ENCODE measurements at regions not wholly inside any gene's neighbourhood (a gene's known extent, or its start where the extent isn't known, plus 50 kb on each side); places are given as distances from the start of the nearest gene placed in this dataset.

GRCh38 chr14:54197369-54197768 is 199.4 kb upstream of the CDKN3 start:
- no TSS peak for BruUV-seq (replicated peaks)
- POLR2A ChIA-PET (ENCODE audit: unreplicated experiment): no interaction called here

DNA sequence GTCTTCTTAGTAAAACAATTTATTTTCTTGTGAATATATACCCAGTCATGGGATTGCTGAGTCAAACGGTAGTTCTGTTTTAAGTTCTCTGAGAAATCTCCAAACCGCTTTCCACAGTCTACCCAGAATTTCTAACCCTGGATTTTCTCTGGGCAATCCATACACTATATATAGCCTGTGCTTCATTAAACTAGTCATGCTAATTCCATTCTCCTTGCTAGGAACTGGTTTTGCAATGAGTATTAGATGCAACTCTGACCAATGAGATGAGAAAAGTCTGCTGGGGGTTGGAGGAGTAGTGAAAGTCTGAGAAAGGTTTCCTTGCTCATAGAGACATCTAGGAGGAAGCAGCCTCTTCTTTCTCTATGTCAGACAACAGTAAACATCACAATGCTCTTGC is 196.1 kb upstream of the CDKN3 start:
- no peak overlapping the region for H2AFZ ChIP-seq
- BruUV-seq (replicated peaks): no TSS peak
- no peaks in the 10 kb centered on the region for H3K9me2 ChIP-seq (ENCODE audit: insufficient read depth)
- no peaks in the 10 kb centered on the region for H3K36me3 ChIP-seq (ENCODE audit: low read depth)
- TF ChIP-seq, protein P1, sequence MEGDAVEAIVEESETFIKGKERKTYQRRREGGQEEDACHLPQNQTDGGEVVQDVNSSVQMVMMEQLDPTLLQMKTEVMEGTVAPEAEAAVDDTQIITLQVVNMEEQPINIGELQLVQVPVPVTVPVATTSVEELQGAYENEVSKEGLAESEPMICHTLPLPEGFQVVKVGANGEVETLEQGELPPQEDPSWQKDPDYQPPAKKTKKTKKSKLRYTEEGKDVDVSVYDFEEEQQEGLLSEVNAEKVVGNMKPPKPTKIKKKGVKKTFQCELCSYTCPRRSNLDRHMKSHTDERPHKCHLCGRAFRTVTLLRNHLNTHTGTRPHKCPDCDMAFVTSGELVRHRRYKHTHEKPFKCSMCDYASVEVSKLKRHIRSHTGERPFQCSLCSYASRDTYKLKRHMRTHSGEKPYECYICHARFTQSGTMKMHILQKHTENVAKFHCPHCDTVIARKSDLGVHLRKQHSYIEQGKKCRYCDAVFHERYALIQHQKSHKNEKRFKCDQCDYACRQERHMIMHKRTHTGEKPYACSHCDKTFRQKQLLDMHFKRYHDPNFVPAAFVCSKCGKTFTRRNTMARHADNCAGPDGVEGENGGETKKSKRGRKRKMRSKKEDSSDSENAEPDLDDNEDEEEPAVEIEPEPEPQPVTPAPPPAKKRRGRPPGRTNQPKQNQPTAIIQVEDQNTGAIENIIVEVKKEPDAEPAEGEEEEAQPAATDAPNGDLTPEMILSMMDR (conservative IDR thresholded peaks at IDR 0.05): no peak
- no peak for TF ChIP-seq EZH2 (IDR thresholded peaks at IDR 0.05; ENCODE audit: low read depth)
- no peak overlapping the region for H3K4me3 ChIP-seq
- CTCF ChIA-PET: no interaction called here
- no peak overlapping the region for H3K4me2 ChIP-seq
- H3K4me1 ChIP-seq (replicated peaks; ENCODE audit: insufficient read depth): no peaks in the 10 kb centered on the region
- no peak for DNase-seq
- no peaks in the 10 kb centered on the region for H3F3A ChIP-seq (ENCODE audit: insufficient read depth, low read depth)
- intact Hi-C loops (cut with micrococcal nuclease; ENCODE audit: unreplicated experiment): no loop called here
- POLR2A ChIA-PET (ENCODE audit: unreplicated experiment): no interaction called here
- H3K27ac ChIP-seq: no peak overlapping the region
- no peaks in the 10 kb centered on the region for H3K27me3 ChIP-seq (ENCODE audit: insufficient read depth, low read depth)
- no peaks in the 10 kb centered on the region; the same call in none of the 2 replicates for H3K9me3 ChIP-seq (ENCODE audit: insufficient read depth, low read depth)
- no peaks in the 10 kb centered on the region for H3K79me2 ChIP-seq (ENCODE audit: low read depth)
- H4K20me1 ChIP-seq (ENCODE audit: insufficient read depth): no peaks in the 10 kb centered on the region

More at GRCh38 chr14:54197369-54197768, 199.4 kb upstream of the CDKN3 start:
- Histone ChIP-seq H3K4me1 (replicated peaks; ENCODE audit: insufficient read depth) (no peaks in the 10 kb centered on the region), H3K9me3 (ENCODE audit: insufficient read depth, low read depth) (no peaks in the 10 kb centered on the region; the same call in none of the 2 replicates), H3K27me3 (ENCODE audit: insufficient read depth, low read depth) (no peaks in the 10 kb centered on the region), H3F3A (ENCODE audit: insufficient read depth, low read depth) (no peaks in the 10 kb centered on the region), H3K27ac (no peak overlapping the region), H3K4me2 (no peak overlapping the region), H4K20me1 (ENCODE audit: insufficient read depth) (no peaks in the 10 kb centered on the region), H3K79me2 (ENCODE audit: low read depth) (no peaks in the 10 kb centered on the region), H3K9me2 (ENCODE audit: insufficient read depth) (no peaks in the 10 kb centered on the region), H3K36me3 (ENCODE audit: low read depth) (no peaks in the 10 kb centered on the region), H2AFZ (no peak overlapping the region), H3K4me3 (no peak overlapping the region)
- no peak for TF ChIP-seq EZH2 (IDR thresholded peaks at IDR 0.05; ENCODE audit: low read depth)
- TF ChIP-seq, protein P1 (conservative IDR thresholded peaks at IDR 0.05): no peak
- DNase-seq: no peak
- intact Hi-C loops (cut with micrococcal nuclease; ENCODE audit: unreplicated experiment): no loop called here
- CTCF ChIA-PET: no interaction called here

DNA sequence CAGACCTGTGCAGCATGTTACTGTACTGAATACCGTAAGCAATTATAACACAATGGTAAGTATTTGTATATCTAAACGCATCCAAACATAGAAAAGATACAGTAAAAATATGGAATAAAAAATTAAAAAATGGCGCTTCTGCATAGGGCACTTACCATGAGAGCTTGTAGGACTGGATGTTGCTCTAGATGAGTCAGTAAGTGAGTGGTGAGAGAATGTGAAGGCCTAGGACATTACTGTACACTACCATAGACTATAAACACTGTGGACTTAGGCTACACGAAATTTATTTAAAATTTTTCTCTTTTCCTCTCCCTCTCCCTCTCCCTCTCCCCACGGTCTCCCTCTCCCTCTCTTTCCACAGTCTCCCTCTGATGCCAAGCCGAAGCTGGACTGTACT is 194.5 kb upstream of the CDKN3 start:
- no peaks in the 10 kb centered on the region for H3K36me3 ChIP-seq (ENCODE audit: low read depth)
- H3K9me3 ChIP-seq (ENCODE audit: insufficient read depth, low read depth): no peaks in the 10 kb centered on the region; the same call in none of the 2 replicates
- no peak for DNase-seq
- no peak for TF ChIP-seq EZH2 (IDR thresholded peaks at IDR 0.05; ENCODE audit: low read depth)
- TF ChIP-seq, protein P1 (conservative IDR thresholded peaks at IDR 0.05): no peak
- H3K9me2 ChIP-seq (ENCODE audit: insufficient read depth): no peaks in the 10 kb centered on the region
- H3K4me3 ChIP-seq: no peak overlapping the region
- H2AFZ ChIP-seq: no peak overlapping the region
- no peak overlapping the region for H3K4me2 ChIP-seq
- intact Hi-C loops (cut with micrococcal nuclease; ENCODE audit: unreplicated experiment): no loop called here
- no peaks in the 10 kb centered on the region for H3F3A ChIP-seq (ENCODE audit: insufficient read depth, low read depth)
- no peak overlapping the region for H3K27ac ChIP-seq
- POLR2A ChIA-PET (ENCODE audit: unreplicated experiment): no interaction called here
- H3K4me1 ChIP-seq (replicated peaks; ENCODE audit: insufficient read depth): no peaks in the 10 kb centered on the region
- no peaks in the 10 kb centered on the region for H3K27me3 ChIP-seq (ENCODE audit: insufficient read depth, low read depth)
- H3K79me2 ChIP-seq (ENCODE audit: low read depth): no peaks in the 10 kb centered on the region
- CTCF ChIA-PET: no interaction called here
- BruUV-seq (replicated peaks): no TSS peak
- no peaks in the 10 kb centered on the region for H4K20me1 ChIP-seq (ENCODE audit: insufficient read depth)
